SK-N-SH (cell line): ENCODE measurements at regions not wholly inside any gene's neighbourhood (a gene's known extent, or its start where the extent isn't known, plus 50 kb on each side); places are given as distances from the start of the nearest gene placed in this dataset.

Experiments
- CTCF ChIA-PET: fragments of 300-600, 350-600 bp; formaldehyde crosslinking; extraction: SDS; loops from one replicate; lab custom pipeline; 2021; lab: Yijun Ruan, JAX
- POLR2A ChIA-PET: fragments of 350-600 bp; sonication (Branson Sonifier 250); formaldehyde crosslinking; extraction: SDS; loops from one replicate; lab custom pipeline; 2020; ENCODE audit warnings: antibody characterized with exemption, inconsistent platforms; lab: Yijun Ruan, JAX
- DNase-seq: peaks from one replicate; pipeline ENCODE4 v3.0.0; 2012
- H2AFZ ChIP-seq: fragments of 200-600 bp; sonication (generic); 2 replicates; pipeline ENCODE4 v1.8.1; 2016; ENCODE audit warnings: antibody characterized with exemption, mild to moderate bottlenecking, low read depth
- H3F3A ChIP-seq: fragments of 200-600 bp; sonication (generic); replicated peaks from 2 replicates; pipeline ENCODE3; 2016; ENCODE audit warnings: antibody characterized with exemption, mild to moderate bottlenecking; ENCODE audit not compliant: insufficient read depth
- H3K27ac ChIP-seq, 2 experiments: fragments of 200-500 bp in 1 of 2; fragments of 200-600 bp in 1 of 2; sonication (Bioruptor generic) in 1 of 2; sonication (generic), shearing (Covaris generic) in 1 of 2; 2 replicates each; pipeline versions ENCODE4 v1.5.1 to v1.6.1; 2014 to 2016; ENCODE audit warnings: low read depth in 2 of 2, inconsistent platforms in 1 of 2, low read length in 1 of 2, mild to moderate bottlenecking in 1 of 2, mixed read lengths in 1 of 2
- H3K27me3 ChIP-seq: fragments of 200-600 bp; sonication (generic), shearing (Covaris generic); 2 replicates; pipeline ENCODE4 v1.6.1; 2016; ENCODE audit warnings: mixed run types; ENCODE audit not compliant: insufficient read depth
- H3K36me3 ChIP-seq, 2 experiments: fragments of 200-500 bp in 1 of 2; fragments of 200-600 bp in 1 of 2; sonication (Bioruptor generic) in 1 of 2; sonication (generic) in 1 of 2; replicated peaks in 1 of 2; 2 replicates each; pipeline versions ENCODE3 to v1.5.1; 2014 to 2016; ENCODE audit warnings: low read length in 1 of 2, mild to moderate bottlenecking in 1 of 2; ENCODE audit not compliant: insufficient read depth in 2 of 2, control insufficient read depth in 1 of 2
- H3K4me1 ChIP-seq, 2 experiments: fragments of 200-500 bp in 1 of 2; fragments of 200-600 bp in 1 of 2; sonication (Bioruptor generic) in 1 of 2; sonication (generic), shearing (Covaris generic) in 1 of 2; 2 replicates each; pipeline versions ENCODE4 v1.5.1 to v1.6.1; 2014 to 2016; ENCODE audit warnings: low read depth in 1 of 2, low read length in 1 of 2, mixed run types in 1 of 2; ENCODE audit not compliant: insufficient read depth in 2 of 2, control insufficient read depth in 1 of 2
- H3K4me2 ChIP-seq: fragments of 200-600 bp; sonication (generic), shearing (Covaris generic); 2 replicates; pipeline ENCODE4 v1.6.1; 2017; ENCODE audit warnings: mixed run types
- H3K4me3 ChIP-seq, 2 experiments: fragments of 200-500 bp in 1 of 2; fragments of 200-600 bp in 1 of 2; sonication (Bioruptor generic) in 1 of 2; sonication (generic), shearing (Covaris generic) in 1 of 2; 2 replicates each; pipeline versions ENCODE4 v1.5.1 to v1.8.1; 2014 to 2016; ENCODE audit warnings: low read depth in 2 of 2, inconsistent platforms in 1 of 2, low read length in 1 of 2, mild to moderate bottlenecking in 1 of 2, mixed read lengths in 1 of 2, moderate library complexity in 1 of 2
- H3K79me2 ChIP-seq: fragments of 200-600 bp; sonication (generic); 2 replicates; pipeline ENCODE4 v1.8.1; 2017; ENCODE audit warnings: mild to moderate bottlenecking; ENCODE audit not compliant: insufficient read depth
- H3K9ac ChIP-seq: fragments of 200-600 bp; sonication (generic); 2 replicates; pipeline ENCODE4 v1.6.1; 2017; ENCODE audit warnings: mixed run types
- H3K9me2 ChIP-seq: fragments of 200-600 bp; sonication (generic); 2 replicates; pipeline ENCODE4 v1.6.1; 2017; ENCODE audit warnings: mixed run types
- H3K9me3 ChIP-seq: fragments of 200-600 bp; sonication (generic); 2 replicates; pipeline ENCODE4 v1.6.1; 2017; ENCODE audit warnings: mixed run types, mild to moderate bottlenecking, moderate library complexity
- H4K20me1 ChIP-seq: fragments of 200-600 bp; sonication (generic); 2 replicates; pipeline ENCODE4 v1.6.1; 2017; ENCODE audit warnings: mild to moderate bottlenecking, mixed run types; ENCODE audit not compliant: insufficient read depth
- CHD2 ChIP-seq: fragments of 150-350 bp; IDR thresholded peaks from 2 replicates; pipeline ENCODE4 v1.6.1; 2018; ENCODE audit warnings: low read length; ENCODE audit not compliant: partially characterized antibody
- CTCF ChIP-seq: fragments of 200-600 bp; sonication (generic); IDR thresholded peaks from 2 replicates; pipeline ENCODE4 v1.6.1; 2017; ENCODE audit warnings: antibody characterized with exemption, mild to moderate bottlenecking, moderate library complexity
- EP300 ChIP-seq, 2 experiments: IDR thresholded peaks; 2 replicates each; pipeline versions ENCODE4 v1.4.0 to v1.6.1; 2012; ENCODE audit warnings: borderline replicate concordance in 1 of 2, low read depth in 1 of 2, low read length in 1 of 2
- FOXJ3 ChIP-seq: sonication (generic); formaldehyde crosslinking; IDR thresholded peaks from 2 replicates; pipeline ENCODE4 v1.5.1; 2020; ENCODE audit warnings: mild to moderate bottlenecking, missing genetic modification reagents
- GATA2 ChIP-seq: sonication (generic); formaldehyde crosslinking; IDR thresholded peaks from 2 replicates; pipeline ENCODE4 v1.5.0; 2020; ENCODE audit warnings: mild to moderate bottlenecking, missing genetic modification reagents
- IRF3 ChIP-seq: fragments of 150-350 bp; IDR thresholded peaks from 2 replicates; pipeline ENCODE4 v1.6.1; 2016; ENCODE audit warnings: mild to moderate bottlenecking, low read depth, low read length
- JUND ChIP-seq: IDR thresholded peaks from 2 replicates; pipeline ENCODE4 v1.4.0; 2012
- MAX ChIP-seq: IDR thresholded peaks from 2 replicates; pipeline ENCODE4 v1.4.0; 2012; ENCODE audit warnings: low read depth
- MXI1 ChIP-seq: IDR thresholded peaks from 2 replicates; pipeline ENCODE4 v1.6.1; 2012; ENCODE audit warnings: mild to moderate bottlenecking, low read depth, low read length, improper control_type of control experiment
- NRF1 ChIP-seq: IDR thresholded peaks from 2 replicates; pipeline ENCODE4 v1.6.1; 2012; ENCODE audit warnings: low read depth, mild to moderate bottlenecking, low read length
- POLR2AphosphoS5 ChIP-seq: IDR thresholded peaks from 2 replicates; pipeline ENCODE4 v1.6.1; 2012; ENCODE audit warnings: low read depth, low read length
- RFX5 ChIP-seq: IDR thresholded peaks from 2 replicates; pipeline ENCODE4 v1.6.1; 2012; ENCODE audit warnings: mild to moderate bottlenecking, improper control_type of control experiment, low read length
- RXRA ChIP-seq: IDR thresholded peaks from 2 replicates; pipeline ENCODE4 v1.4.0; 2012; ENCODE audit warnings: low read depth, mild to moderate bottlenecking, borderline replicate concordance
- SMC3 ChIP-seq: IDR thresholded peaks from 2 replicates; pipeline ENCODE4 v1.6.1; 2012; ENCODE audit warnings: low read depth, low read length, improper control_type of control experiment
- TCF12 ChIP-seq: IDR thresholded peaks from 2 replicates; pipeline ENCODE4 v1.4.0; 2012
- YY1 ChIP-seq: IDR thresholded peaks from 2 replicates; pipeline ENCODE4 v1.4.0; 2012; ENCODE audit warnings: low read depth, mild to moderate bottlenecking
- ZBTB33 ChIP-seq: IDR thresholded peaks from 2 replicates; pipeline ENCODE4 v1.4.0; 2012; ENCODE audit warnings: low read depth, borderline replicate concordance
- WGBS: methylation state at CpG from one replicate; pipeline ENCODE4 v1.1.6; 2017; ENCODE audit warnings: low lambda C conversion rate; 5-methylcytosine and 5-hydroxymethylcytosine counted together

- POLR2A ChIA-PET, result interaction anchor here (0.9 kb wide), 1 partner anchor 246 kb away, joined by 3 read pairs; no protein-coding TSS in a partner anchor
- Histone ChIP-seq H2AFZ (no peak overlapping the region), H3K27me3 (no peaks in the 10 kb centered on the region), H3K36me3 (no peaks in the 10 kb centered on the region), H3K9me2 (no peaks in the 10 kb centered on the region), H3K4me1 (peaks cover 0 to 30% of the 10 kb centered on the region in 2 experiments; a peak in 2 of 4 replicates), H3K4me3 (no peak overlapping the region; a peak in 1 of 4 replicates), H3F3A (no peaks in the 10 kb centered on the region), H3K4me2 (no peak overlapping the region), H3K27ac (peak overlapping the region in 1 of 2 experiments; percentile 89; a peak in 2 of 4 replicates), H3K9me3 (no peaks in the 10 kb centered on the region), H3K9ac (no peak overlapping the region), H3K79me2 (no peaks in the 10 kb centered on the region), H4K20me1 (no peaks in the 10 kb centered on the region)
- TF ChIP-seq GATA2 (peak; percentile 90), FOXJ3 (CRISPR knock-in tag) (peak; percentile 57; the same call in 1 of the 2 replicates), JUND (no peak), MXI1 (0 out of 2 replicates have a peak, but pooled peaks have one; percentile 22), EP300 (IDR thresholded peaks at IDR 0.05; ENCODE audit: borderline replicate concordance in 1 of 2, low read depth in 1 of 2, low read length in 1 of 2) (peak in 1 of 2 experiments; percentile 35; a peak in 1 of 4 replicates), SMC3 (no peak), TCF12 (no peak), IRF3 (no peak), NRF1 (no peak), CHD2 (peak; percentile 30), YY1 (no peak)
- CTCF ChIA-PET, result interaction anchor here (0.7 to 1.7 kb wide), 3 partner anchors 229 to 711 kb away, joined by 4 to 6 read pairs (median 4); no protein-coding TSS in a partner anchor
- 13% methylated on average over 12 of the region's 16 CpGs for WGBS
- peak; percentile 63 for DNase-seq
Measured at GRCh38 chr16:5862103-5862840, 764.7 kb upstream of the EEF2KMT start.

- Histone ChIP-seq H3K9me3 (no peaks in the 10 kb centered on the region), H3K27ac (no peak overlapping the region), H3K36me3 (no peaks in the 10 kb centered on the region), H3F3A (no peaks in the 10 kb centered on the region), H3K27me3 (no peaks in the 10 kb centered on the region), H3K4me1 (peaks cover 0 to 26% of the 10 kb centered on the region in 2 experiments; a peak in 2 of 4 replicates), H2AFZ (no peak overlapping the region), H3K4me2 (no peak overlapping the region), H3K9ac (no peak overlapping the region), H3K79me2 (no peaks in the 10 kb centered on the region), H3K9me2 (no peaks in the 10 kb centered on the region), H4K20me1 (no peaks in the 10 kb centered on the region), H3K4me3 (no peak overlapping the region)
- 16% methylated on average over 3 of the region's 5 CpGs for WGBS
- TF ChIP-seq NRF1 (no peak), RFX5 (no peak), RXRA (no peak), GATA2 (no peak), CTCF (no peak), POLR2AphosphoS5 (no peak), YY1 (no peak), MAX (no peak), JUND (no peak), FOXJ3 (CRISPR knock-in tag) (no peak), ZBTB33 (no peak)
- ChIA-PET CTCF (interaction anchor here (0.7 kb wide), 1 partner anchor 155 kb away, joined by 3 read pairs; no protein-coding TSS in a partner anchor), POLR2A (no interaction called here)
- no peak for DNase-seq
Measured at GRCh38 chr16:5861241-5861640, 763.6 kb upstream of the EEF2KMT start.
